EH (cell line): ENCODE measurements at regions not wholly inside any gene's neighbourhood (a gene's known extent, or its start where the extent isn't known, plus 50 kb on each side); places are given as distances from the start of the nearest gene placed in this dataset.
"Not testable (repeated sequence)": the region's sequence is repeated elsewhere in the genome, so short reads cannot be mapped to it uniquely, and the experiment has no call there.

Source experiments
- DNase-seq: peaks from one replicate; pipeline ENCODE4 v3.0.0-alpha.2; 2015; ENCODE audit warnings: low read depth

- DNase-seq, result not testable (repeated sequence)
Observed at GRCh38 chr15:31681529-31682259, 348.6 kb upstream of the CHRNA7 start.

GRCh38 chr15:31687088-31687487 is 343.2 kb upstream of the CHRNA7 start:
- DNase-seq, result not testable (repeated sequence)

- DNase-seq, result not testable (repeated sequence)
Observed at GRCh38 chr15:31696509-31696908, 333.8 kb upstream of the CHRNA7 start.

GRCh38 chr15:31705076-31705678 is 325.1 kb upstream of the CHRNA7 start:
- DNase-seq, result not testable (repeated sequence)

- DNase-seq, result not testable (repeated sequence)
Observed at GRCh38 chr15:31707944-31708702, 322.2 kb upstream of the CHRNA7 start.

- not testable (repeated sequence) for DNase-seq
Observed at GRCh38 chr15:31708703-31709327, 321.5 kb upstream of the CHRNA7 start.

- DNase-seq, result not testable (repeated sequence)
Observed at GRCh38 chr15:31709479-31709878, 320.8 kb upstream of the CHRNA7 start.

- DNase-seq, result not testable (repeated sequence)
Observed at GRCh38 chr15:31710806-31711205, 319.5 kb upstream of the CHRNA7 start.

- not testable (repeated sequence) for DNase-seq
Observed at GRCh38 chr15:31715208-31715607, 315.1 kb upstream of the CHRNA7 start.

GRCh38 chr15:31718625-31719024 is 311.7 kb upstream of the CHRNA7 start:
- DNase-seq, result not testable (repeated sequence)

- not testable (repeated sequence) for DNase-seq
Observed at GRCh38 chr15:31719396-31720022, 310.8 kb upstream of the CHRNA7 start.

- not testable (repeated sequence) for DNase-seq
Observed at GRCh38 chr15:31723019-31723418, 307.3 kb upstream of the CHRNA7 start.

- DNase-seq, result not testable (repeated sequence)
Observed at GRCh38 chr15:31724903-31725302, 305.4 kb upstream of the CHRNA7 start.

GRCh38 chr15:31725619-31726018 is 304.7 kb upstream of the CHRNA7 start:
- DNase-seq, result not testable (repeated sequence)

- no peak for DNase-seq
Observed at GRCh38 chr15:31727612-31728011, 302.7 kb upstream of the CHRNA7 start.

GRCh38 chr15:31732726-31733125 is 297.6 kb upstream of the CHRNA7 start:
- no peak for DNase-seq

GRCh38 chr15:31733424-31733823 is 296.9 kb upstream of the CHRNA7 start:
- DNase-seq, result no peak

GRCh38 chr15:31740203-31740602 is 290.1 kb upstream of the CHRNA7 start:
- DNase-seq, result no peak

GRCh38 chr15:31745841-31746240 is 284.5 kb upstream of the CHRNA7 start:
- no peak for DNase-seq

GRCh38 chr15:31752065-31752762 is 278.1 kb upstream of the CHRNA7 start:
- no peak for DNase-seq

- no peak for DNase-seq
Observed at GRCh38 chr15:31752905-31753304, 277.4 kb upstream of the CHRNA7 start.
